ENCODE measurements at regions not wholly inside any gene's neighbourhood (a gene's known extent, or its start where the extent isn't known, plus 50 kb on each side); places are given as distances from the start of the nearest gene placed in this dataset.

DNA sequence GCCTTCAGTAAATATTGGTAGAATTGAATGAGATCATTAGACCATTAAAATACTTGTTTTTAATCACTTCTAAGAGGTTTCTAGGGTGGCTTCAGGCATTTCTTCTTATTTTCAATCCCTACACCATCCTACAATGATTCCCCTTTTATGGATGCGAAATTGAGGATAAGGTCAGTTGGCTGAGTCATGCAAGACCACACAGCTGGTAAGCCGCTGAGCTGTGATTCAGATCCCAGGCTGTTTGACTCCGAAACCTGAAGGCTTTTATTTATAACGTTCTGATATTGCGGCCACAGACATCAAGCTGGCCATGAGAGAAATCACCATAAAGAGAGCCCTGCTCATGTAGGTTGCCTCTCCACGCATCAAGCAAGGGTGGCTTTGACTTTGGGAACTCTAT is 133.4 kb downstream of the VAPA start:
- H3K4me3 ChIP-seq (ENCODE audit: low read length, poor library complexity, severe bottlenecking) = no peak overlapping the region
- H3F3A ChIP-seq (ENCODE audit: low read depth) = no peaks in the 10 kb centered on the region
- no peaks in the 10 kb centered on the region for H3K9me3 ChIP-seq (ENCODE audit: insufficient read depth, low read depth, low read length)
- H3K4me2 ChIP-seq (ENCODE audit: low read depth, low read length, poor library complexity, severe bottlenecking) = no peak overlapping the region
- no peaks in the 10 kb centered on the region for H3K9me2 ChIP-seq (replicated peaks; ENCODE audit: low read depth, low read length)
- H2AFZ ChIP-seq (ENCODE audit: low read length) = no peak overlapping the region
- H4K20me1 ChIP-seq (ENCODE audit: insufficient read depth, low read length, poor library complexity, severe bottlenecking) = no peaks in the 10 kb centered on the region
- no peak overlapping the region for H3K9ac ChIP-seq (ENCODE audit: low read depth, low read length, poor library complexity, severe bottlenecking)
- no peaks in the 10 kb centered on the region for H3K79me2 ChIP-seq (ENCODE audit: insufficient read depth, low read length)
- TF ChIP-seq, protein P1, sequence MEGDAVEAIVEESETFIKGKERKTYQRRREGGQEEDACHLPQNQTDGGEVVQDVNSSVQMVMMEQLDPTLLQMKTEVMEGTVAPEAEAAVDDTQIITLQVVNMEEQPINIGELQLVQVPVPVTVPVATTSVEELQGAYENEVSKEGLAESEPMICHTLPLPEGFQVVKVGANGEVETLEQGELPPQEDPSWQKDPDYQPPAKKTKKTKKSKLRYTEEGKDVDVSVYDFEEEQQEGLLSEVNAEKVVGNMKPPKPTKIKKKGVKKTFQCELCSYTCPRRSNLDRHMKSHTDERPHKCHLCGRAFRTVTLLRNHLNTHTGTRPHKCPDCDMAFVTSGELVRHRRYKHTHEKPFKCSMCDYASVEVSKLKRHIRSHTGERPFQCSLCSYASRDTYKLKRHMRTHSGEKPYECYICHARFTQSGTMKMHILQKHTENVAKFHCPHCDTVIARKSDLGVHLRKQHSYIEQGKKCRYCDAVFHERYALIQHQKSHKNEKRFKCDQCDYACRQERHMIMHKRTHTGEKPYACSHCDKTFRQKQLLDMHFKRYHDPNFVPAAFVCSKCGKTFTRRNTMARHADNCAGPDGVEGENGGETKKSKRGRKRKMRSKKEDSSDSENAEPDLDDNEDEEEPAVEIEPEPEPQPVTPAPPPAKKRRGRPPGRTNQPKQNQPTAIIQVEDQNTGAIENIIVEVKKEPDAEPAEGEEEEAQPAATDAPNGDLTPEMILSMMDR (conservative IDR thresholded peaks at IDR 0.05; ENCODE audit: low read length) = no peak
- no peak for TF ChIP-seq EZH2phosphoT487 (IDR thresholded peaks at IDR 0.05; ENCODE audit: borderline replicate concordance)
- no peaks in the 10 kb centered on the region for H3K36me3 ChIP-seq (ENCODE audit: insufficient read depth, low read length)
- H3K27me3 ChIP-seq (ENCODE audit: insufficient read depth, low read length, poor library complexity, severe bottlenecking) = no peaks in the 10 kb centered on the region
- no peaks in the 10 kb centered on the region for H3K4me1 ChIP-seq (ENCODE audit: insufficient read depth, low read length, poor library complexity, severe bottlenecking)

DNA sequence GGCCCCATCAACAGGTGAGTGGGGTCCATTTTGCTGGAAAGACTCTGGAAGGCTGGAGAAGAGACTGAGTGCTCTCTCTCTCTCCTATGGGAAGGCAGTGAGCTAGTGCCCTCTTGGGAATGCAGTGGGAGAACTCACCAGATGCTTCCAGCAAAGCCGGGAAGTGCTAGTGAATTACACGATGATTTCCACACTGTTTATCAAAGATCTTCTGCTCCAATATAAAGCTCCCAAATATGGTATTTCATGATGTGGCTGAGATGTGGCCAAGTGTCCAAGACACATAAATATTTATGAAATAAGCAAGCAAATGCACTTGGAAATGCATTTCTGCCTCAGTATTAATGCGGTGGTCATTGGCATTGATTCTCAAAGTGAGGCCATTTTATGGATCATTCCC is 135.9 kb downstream of the VAPA start:
- no peaks in the 10 kb centered on the region for H3K79me2 ChIP-seq (ENCODE audit: insufficient read depth, low read length)
- no peaks in the 10 kb centered on the region for H3K27me3 ChIP-seq (ENCODE audit: insufficient read depth, low read length, poor library complexity, severe bottlenecking)
- no peaks in the 10 kb centered on the region for H4K20me1 ChIP-seq (ENCODE audit: insufficient read depth, low read length, poor library complexity, severe bottlenecking)
- H3K9ac ChIP-seq (ENCODE audit: low read depth, low read length, poor library complexity, severe bottlenecking) = no peak overlapping the region
- no peaks in the 10 kb centered on the region for H3F3A ChIP-seq (ENCODE audit: low read depth)
- no peak for TF ChIP-seq EZH2phosphoT487 (IDR thresholded peaks at IDR 0.05; ENCODE audit: borderline replicate concordance)
- TF ChIP-seq, protein P1 (conservative IDR thresholded peaks at IDR 0.05; ENCODE audit: low read length) = no peak
- no peaks in the 10 kb centered on the region for H3K9me2 ChIP-seq (replicated peaks; ENCODE audit: low read depth, low read length)
- no peaks in the 10 kb centered on the region for H3K36me3 ChIP-seq (ENCODE audit: insufficient read depth, low read length)
- H2AFZ ChIP-seq (ENCODE audit: low read length) = no peak overlapping the region
- H3K4me2 ChIP-seq (ENCODE audit: low read depth, low read length, poor library complexity, severe bottlenecking) = no peak overlapping the region
- no peaks in the 10 kb centered on the region for H3K9me3 ChIP-seq (ENCODE audit: insufficient read depth, low read depth, low read length)
- H3K4me3 ChIP-seq (ENCODE audit: low read length, poor library complexity, severe bottlenecking) = no peak overlapping the region
- H3K4me1 ChIP-seq (ENCODE audit: insufficient read depth, low read length, poor library complexity, severe bottlenecking) = no peaks in the 10 kb centered on the region

DNA sequence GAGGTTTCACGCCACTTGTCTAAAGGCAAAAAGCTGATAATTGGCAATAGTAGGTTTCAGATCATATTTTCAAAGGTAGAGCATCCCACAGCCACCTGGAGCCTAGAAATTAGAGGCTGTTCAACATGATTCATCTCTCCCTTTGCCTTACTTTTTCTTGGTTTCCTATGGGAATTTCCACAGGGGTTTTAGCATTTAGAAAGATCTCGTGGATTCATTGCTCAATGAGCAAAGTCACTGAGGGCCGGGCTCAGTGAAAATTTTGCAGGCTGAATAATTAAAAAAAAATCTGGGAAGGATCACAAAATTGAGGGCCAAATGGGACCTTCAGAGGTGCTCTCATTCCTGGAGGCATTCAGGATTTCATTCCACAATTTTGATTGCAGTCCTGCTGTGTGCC is 137.1 kb downstream of the VAPA start:
- Histone ChIP-seq H3K9me2 (replicated peaks; ENCODE audit: low read depth, low read length) (no peaks in the 10 kb centered on the region), H4K20me1 (ENCODE audit: insufficient read depth, low read length, poor library complexity, severe bottlenecking) (no peaks in the 10 kb centered on the region), H3K27me3 (ENCODE audit: insufficient read depth, low read length, poor library complexity, severe bottlenecking) (no peaks in the 10 kb centered on the region), H3K9ac (ENCODE audit: low read depth, low read length, poor library complexity, severe bottlenecking) (no peak overlapping the region), H3K36me3 (ENCODE audit: insufficient read depth, low read length) (no peaks in the 10 kb centered on the region), H3K4me2 (ENCODE audit: low read depth, low read length, poor library complexity, severe bottlenecking) (no peak overlapping the region), H3K79me2 (ENCODE audit: insufficient read depth, low read length) (no peaks in the 10 kb centered on the region), H3K4me3 (ENCODE audit: low read length, poor library complexity, severe bottlenecking) (no peak overlapping the region), H2AFZ (ENCODE audit: low read length) (no peak overlapping the region), H3K9me3 (ENCODE audit: insufficient read depth, low read depth, low read length) (no peaks in the 10 kb centered on the region), H3K4me1 (ENCODE audit: insufficient read depth, low read length, poor library complexity, severe bottlenecking) (no peaks in the 10 kb centered on the region), H3F3A (ENCODE audit: low read depth) (no peaks in the 10 kb centered on the region)
- TF ChIP-seq, protein P1 (conservative IDR thresholded peaks at IDR 0.05; ENCODE audit: low read length) = no peak
- no peak for TF ChIP-seq EZH2phosphoT487 (IDR thresholded peaks at IDR 0.05; ENCODE audit: borderline replicate concordance)
